HepG2 (cell line): ENCODE measurements at regions not wholly inside any gene's neighbourhood (a gene's known extent, or its start where the extent isn't known, plus 50 kb on each side); places are given as distances from the start of the nearest gene placed in this dataset.

Experiments used
- ATAC-seq: fragments of 200-7000 bp; cut with Tn5 transposase; 3 replicates; pipeline ENCODE4 v1.9.1; 2020; ENCODE audit warnings: mild to moderate bottlenecking, moderate library complexity
- BruUV-seq: library from RNA; stranded (reverse); fragments of 400-500 nt; replicated peaks from 2 replicates; lab custom pipeline; 2021; lab: Mats Ljungman, UMichigan
- CTCF ChIA-PET: fragments of 300-600 bp; formaldehyde crosslinking; extraction: SDS; loops from one replicate; lab custom pipeline; 2021; ENCODE audit warnings: low total read pairs, inconsistent platforms, low intra/inter-chr PET ratio; lab: Yijun Ruan, JAX
- POLR2A ChIA-PET: fragments of 350-600 bp; sonication (Branson Sonifier 250); formaldehyde crosslinking; loops from one replicate; lab custom pipeline; 2020; ENCODE audit warnings: antibody characterized with exemption, inconsistent platforms; lab: Yijun Ruan, JAX
- DNase-seq: peaks from one replicate; pipeline ENCODE4 v3.0.0-alpha.2; 2015; ENCODE audit warnings: low spot score
- FAIRE-seq: peaks from 3 replicates; lab custom pipeline; 2011; peaks lifted over from hg19 to GRCh38; lab: Jason Lieb, UNC
- H2AFZ ChIP-seq: one replicate; pipeline ENCODE4 v1.6.1; 2011; ENCODE audit warnings: low read length, inconsistent platforms
- H3K27ac ChIP-seq: fragments of 300-600 bp; 3 replicates; pipeline ENCODE4 v1.8.0; 2011; ENCODE audit warnings: mixed run types, mild to moderate bottlenecking, mixed read lengths, low read length, inconsistent platforms; ENCODE audit not compliant: insufficient read depth; ENCODE audit errors: extremely low read length
- H3K27me3 ChIP-seq, 2 experiments: fragments of 200-600 bp in 1 of 2; 2 replicates in 1 of 2; 3 replicates in 1 of 2; pipeline versions ENCODE4 v1.6.0 to v1.8.0; 2011; ENCODE audit warnings: low read length in 2 of 2, mild to moderate bottlenecking in 2 of 2, moderate library complexity in 2 of 2, inconsistent platforms in 1 of 2; ENCODE audit not compliant: insufficient read depth in 2 of 2, control insufficient read depth in 1 of 2
- H3K36me3 ChIP-seq, 2 experiments: fragments of 200-600 bp in 1 of 2; replicated peaks in 1 of 2; 2 replicates in 1 of 2; 3 replicates in 1 of 2; pipeline versions ENCODE4 v1.5.1 to v1.8.0; 2011; ENCODE audit warnings: low read length in 2 of 2, inconsistent platforms in 1 of 2; ENCODE audit not compliant: insufficient read depth in 2 of 2, control insufficient read depth in 1 of 2
- H3K4me1 ChIP-seq: 2 replicates; pipeline ENCODE4 v1.5.1; 2012; ENCODE audit warnings: low read length, inconsistent platforms; ENCODE audit not compliant: insufficient read depth
- H3K4me2 ChIP-seq: 2 replicates; pipeline ENCODE4 v1.6.0; 2011; ENCODE audit warnings: low read depth, low read length, inconsistent platforms
- H3K4me3 ChIP-seq, 3 experiments: fragments of 200-600 bp in 1 of 3; sonication (generic), shearing (Covaris generic) in 1 of 3; replicated peaks in 1 of 3; 2 replicates each; pipeline ENCODE4 v1.5.1; 2011 to 2016; ENCODE audit warnings: low read length in 3 of 3, inconsistent platforms in 2 of 3, low read depth in 2 of 3, mild to moderate bottlenecking in 2 of 3, control low read depth in 1 of 3, mixed read lengths in 1 of 3; ENCODE audit not compliant: insufficient read depth in 1 of 3
- H3K79me2 ChIP-seq: one replicate; pipeline ENCODE4 v1.6.1; 2011; ENCODE audit warnings: low read length, inconsistent platforms; ENCODE audit not compliant: insufficient read depth
- H3K9ac ChIP-seq: 2 replicates; pipeline ENCODE4 v1.6.0; 2011; ENCODE audit warnings: mild to moderate bottlenecking, low read depth, low read length, inconsistent platforms; ENCODE audit not compliant: insufficient read depth
- H3K9me3 ChIP-seq: 2 replicates; pipeline ENCODE4 v1.5.1; 2012; ENCODE audit warnings: mild to moderate bottlenecking, low read length
- H4K20me1 ChIP-seq: 2 replicates; pipeline ENCODE4 v1.6.0; 2011; ENCODE audit warnings: inconsistent platforms, mild to moderate bottlenecking, low read length, moderate library complexity; ENCODE audit not compliant: insufficient read depth
- BHLHE40 ChIP-seq: IDR thresholded peaks from 2 replicates; pipeline ENCODE4 v1.6.1; 2011; ENCODE audit warnings: low read length, improper control_type of control experiment
- CEBPB ChIP-seq: IDR thresholded peaks from 2 replicates; pipeline ENCODE4 v1.6.1; 2011; ENCODE audit warnings: low read depth, low read length, improper control_type of control experiment, borderline replicate concordance
- EEA1 ChIP-seq: sonication (generic); formaldehyde crosslinking; IDR thresholded peaks from 2 replicates; pipeline ENCODE4 v1.5.1; 2020; ENCODE audit warnings: mild to moderate bottlenecking, missing genetic modification reagents, borderline replicate concordance
- HNRNPH1 ChIP-seq: fragments of 200-400 bp; formaldehyde crosslinking; optimal IDR thresholded peaks from 2 replicates; pipeline ENCODE3; 2017; ENCODE audit warnings: mild to moderate bottlenecking, low read depth, low read length
- IKZF1 ChIP-seq: fragments of 450-650 bp; IDR thresholded peaks from 2 replicates; pipeline ENCODE4 v1.7.1; 2016
- KDM1A ChIP-seq: IDR thresholded peaks from 2 replicates; pipeline ENCODE4 v1.6.1; 2016; ENCODE audit warnings: missing compliant biosample characterization
- KDM2A ChIP-seq: sonication (generic); formaldehyde crosslinking; IDR thresholded peaks from 2 replicates; pipeline ENCODE4 v1.4.0; 2020; ENCODE audit warnings: low read depth, missing genetic modification reagents, borderline replicate concordance
- RELA ChIP-seq: sonication (generic); formaldehyde crosslinking; IDR thresholded peaks from 2 replicates; pipeline ENCODE4 v1.4.0; 2020; ENCODE audit warnings: missing genetic modification reagents
- YY1 ChIP-seq: IDR thresholded peaks from 2 replicates; pipeline ENCODE4 v1.6.1; 2011; ENCODE audit warnings: low read length, low read depth, moderate library complexity, mild to moderate bottlenecking; ENCODE audit not compliant: insufficient read depth, insufficient replicate concordance
- ZFP37 ChIP-seq: sonication (generic); formaldehyde crosslinking; IDR thresholded peaks from 2 replicates; pipeline ENCODE4 v1.4.0; 2020; ENCODE audit warnings: missing genetic modification reagents, borderline replicate concordance
- ZKSCAN1 ChIP-seq: fragments of 150-350 bp; IDR thresholded peaks from 2 replicates; pipeline ENCODE4 v1.6.1; 2014; ENCODE audit warnings: low read length
- ZNF121 ChIP-seq: sonication (generic); formaldehyde crosslinking; IDR thresholded peaks from 2 replicates; pipeline ENCODE4 v1.5.0; 2020; ENCODE audit warnings: mild to moderate bottlenecking, missing genetic modification reagents
- ZNF761 ChIP-seq: sonication (generic); formaldehyde crosslinking; conservative IDR thresholded peaks from 2 replicates; pipeline ENCODE4 v1.4.0; 2020; ENCODE audit warnings: mild to moderate bottlenecking, missing genetic modification reagents
- WGBS: methylation state at CpG from one replicate; pipeline ENCODE4 v1.1.6; 2017; ENCODE audit warnings: low lambda C conversion rate; 5-methylcytosine and 5-hydroxymethylcytosine counted together
- in situ Hi-C: cut with HindIII; loops from 2 replicates; pipeline ENCODE4 v1.10.0; 2017; ENCODE audit warnings: low pct_unique_long_range_greater_than_20kb; ENCODE audit not compliant: extremely low pct_ligation_motif_present
- intact Hi-C: fragments of 100-400 bp; cut with micrococcal nuclease; formaldehyde crosslinking; loops from one replicate; pipeline ENCODE4 v1.10.0; 2022; ENCODE audit not compliant: unreplicated experiment
- TF ChIP-seq, protein P1 (sequence below): sonication (generic); formaldehyde crosslinking; IDR thresholded peaks from 2 replicates; pipeline ENCODE4 v1.8.1; 2022; ENCODE audit warnings: mild to moderate bottlenecking, missing genetic modification reagents

DNA sequence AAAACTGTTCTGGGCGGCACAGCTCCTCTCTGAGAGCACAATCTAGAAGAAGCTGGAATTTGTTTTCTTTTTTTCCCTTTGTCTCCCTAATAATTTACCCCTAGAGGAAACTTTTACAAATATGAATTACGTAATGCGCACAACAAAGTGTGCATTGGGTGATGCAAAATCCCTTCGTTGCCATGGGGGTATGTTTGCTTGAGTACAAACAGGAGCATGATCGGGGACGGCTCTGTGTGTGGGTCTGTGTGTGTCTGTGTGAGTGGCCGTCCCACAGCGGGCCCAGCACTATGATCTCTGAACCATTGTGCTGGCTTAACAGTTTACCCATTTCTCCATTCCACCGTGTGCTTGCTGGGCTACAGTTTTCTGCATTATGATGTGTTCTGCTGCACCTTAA, 278.2 kb downstream of the CDC5L start:
- peaks cover 3 to 31% of the 10 kb centered on the region in 2 experiments; a peak in 2 of 5 replicates for H3K27me3 ChIP-seq
- ChIA-PET CTCF (no interaction called here), POLR2A (no interaction called here)
- no peak overlapping the region for H3K4me3 ChIP-seq
- WGBS = 26% methylated on average over 9 of the region's 9 CpGs
- H3K4me1 ChIP-seq = peaks cover 24% of the 10 kb centered on the region
- intact Hi-C loops (no loop called here), in situ Hi-C loops (loop anchor here (25.0 kb wide), 1 partner anchor 1247 kb away; no protein-coding TSS in a partner anchor)
- no TSS peak for BruUV-seq
- H4K20me1 ChIP-seq = no peaks in the 10 kb centered on the region
- H3K9ac ChIP-seq = no peak overlapping the region
- TF ChIP-seq HNRNPH1 = no peak
- TF ChIP-seq IKZF1 = no peak
- no peak for TF ChIP-seq YY1
- peak; percentile 58 for TF ChIP-seq CEBPB
- TF ChIP-seq ZNF761 (CRISPR knock-in tag) = no peak
- no peak for TF ChIP-seq KDM1A (CRISPR knock-in tag)
- no peak for TF ChIP-seq KDM2A (CRISPR knock-in tag)
- TF ChIP-seq ZFP37 (CRISPR knock-in tag) = no peak
- H3K79me2 ChIP-seq = no peaks in the 10 kb centered on the region
- H3K36me3 ChIP-seq = no peaks in the 10 kb centered on the region
- no peak overlapping the region for H2AFZ ChIP-seq
- FAIRE-seq = no peak
- H3K27ac ChIP-seq = no peak overlapping the region
- peak; percentile 24; the same call in 1 of the 3 replicates for ATAC-seq
- H3K4me2 ChIP-seq = no peak overlapping the region
- H3K9me3 ChIP-seq = no peaks in the 10 kb centered on the region
- DNase-seq = no peak

DNA sequence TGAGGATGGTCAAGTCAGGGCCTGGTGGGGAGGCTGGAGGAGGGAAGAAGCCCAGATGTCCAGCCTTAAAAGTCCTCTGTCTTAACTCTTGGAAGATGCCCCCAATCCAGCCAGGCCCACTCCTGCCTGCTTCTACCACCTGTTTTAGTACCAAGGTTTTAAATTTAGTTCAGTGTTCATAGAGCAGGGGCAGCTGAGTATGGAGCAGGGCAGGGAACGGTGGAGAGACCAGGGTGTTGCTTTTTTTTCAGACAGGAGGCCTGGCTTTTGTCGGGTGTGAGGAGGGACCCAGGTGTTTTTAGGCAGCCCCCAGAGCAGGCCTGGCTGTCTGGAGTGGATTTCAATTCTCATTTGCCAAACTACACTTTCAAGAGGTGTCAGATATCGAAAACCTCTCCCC, 278.8 kb downstream of the CDC5L start:
- no peak for FAIRE-seq
- TF ChIP-seq, protein P1, sequence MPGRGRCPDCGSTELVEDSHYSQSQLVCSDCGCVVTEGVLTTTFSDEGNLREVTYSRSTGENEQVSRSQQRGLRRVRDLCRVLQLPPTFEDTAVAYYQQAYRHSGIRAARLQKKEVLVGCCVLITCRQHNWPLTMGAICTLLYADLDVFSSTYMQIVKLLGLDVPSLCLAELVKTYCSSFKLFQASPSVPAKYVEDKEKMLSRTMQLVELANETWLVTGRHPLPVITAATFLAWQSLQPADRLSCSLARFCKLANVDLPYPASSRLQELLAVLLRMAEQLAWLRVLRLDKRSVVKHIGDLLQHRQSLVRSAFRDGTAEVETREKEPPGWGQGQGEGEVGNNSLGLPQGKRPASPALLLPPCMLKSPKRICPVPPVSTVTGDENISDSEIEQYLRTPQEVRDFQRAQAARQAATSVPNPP (CRISPR knock-in tag) = no peak
- no peak for TF ChIP-seq ZKSCAN1
- no peak for TF ChIP-seq BHLHE40
- TF ChIP-seq ZNF121 (CRISPR knock-in tag) = no peak
- TF ChIP-seq RELA = no peak
- TF ChIP-seq EEA1 = no peak
- TF ChIP-seq, all 625 proteins: peak for 0
- no peak overlapping the region for H2AFZ ChIP-seq
- H3K4me3 ChIP-seq = no peak overlapping the region
- CTCF ChIA-PET = no interaction called here
- H3K4me2 ChIP-seq = no peak overlapping the region
- intact Hi-C loops = no loop called here
- H3K79me2 ChIP-seq = no peaks in the 10 kb centered on the region
- H3K9me3 ChIP-seq = no peaks in the 10 kb centered on the region
- no peak overlapping the region for H3K27ac ChIP-seq
- peaks cover 2 to 27% of the 10 kb centered on the region in 2 experiments; a peak in 2 of 5 replicates for H3K27me3 ChIP-seq
- H3K4me1 ChIP-seq = peaks cover 17% of the 10 kb centered on the region
- POLR2A ChIA-PET = no interaction called here
- BruUV-seq = no TSS peak
- DNase-seq (no peak), ATAC-seq (no peak)
- H3K9ac ChIP-seq = no peak overlapping the region
- no peaks in the 10 kb centered on the region for H3K36me3 ChIP-seq
- no peaks in the 10 kb centered on the region for H4K20me1 ChIP-seq
- WGBS = 23% methylated on average over 3 of the region's 3 CpGs
- in situ Hi-C loops = loop anchor here (25.0 kb wide), 1 partner anchor 1246 kb away; no protein-coding TSS in a partner anchor
